Ishikawa (cell line): ENCODE measurements at regions not wholly inside any gene's neighbourhood (a gene's known extent, or its start where the extent isn't known, plus 50 kb on each side); places are given as distances from the start of the nearest gene placed in this dataset.

Experiments
- MAX ChIP-seq: IDR thresholded peaks from 2 replicates; pipeline ENCODE4 v1.6.1; 2012
- RAD21 ChIP-seq: IDR thresholded peaks from 2 replicates; pipeline ENCODE4 v1.6.1; 2012; ENCODE audit warnings: low read depth

DNA sequence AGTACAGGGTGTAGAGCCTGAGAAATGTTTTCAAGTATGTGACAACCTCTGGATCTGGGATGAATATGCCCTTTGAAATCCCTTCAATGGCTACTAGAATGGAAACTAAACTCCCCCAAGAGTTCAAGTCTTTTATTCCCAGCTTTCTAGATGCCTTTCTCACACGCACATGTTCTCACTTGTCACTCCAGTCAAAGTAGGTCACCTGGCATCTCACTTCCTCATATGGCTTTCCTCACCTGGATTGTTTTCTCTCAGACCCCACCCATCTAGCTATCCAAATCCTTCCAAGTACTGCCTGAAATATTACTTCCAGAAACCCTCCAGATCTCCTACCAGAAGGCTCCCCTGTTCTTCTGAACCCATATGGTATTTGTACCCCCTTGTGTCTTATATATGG lies 615.4 kb upstream of the KLF4 start:
- TF ChIP-seq RAD21 (no peak), MAX (no peak)
